Endodermal cell (in vitro differentiated cells): ENCODE measurements at regions not wholly inside any gene's neighbourhood (a gene's known extent, or its start where the extent isn't known, plus 50 kb on each side); places are given as distances from the start of the nearest gene placed in this dataset.

Source experiments
- DNase-seq: peaks from one replicate; pipeline ENCODE4 v3.0.0-alpha.2; 2017
- H3K27ac ChIP-seq: 2 replicates; pipeline ENCODE4 v1.5.1; 2013; ENCODE audit warnings: mild to moderate bottlenecking, low read depth, low read length, moderate library complexity
- H3K27me3 ChIP-seq: 2 replicates; pipeline ENCODE4 v1.6.1; 2013; ENCODE audit warnings: mild to moderate bottlenecking, low read length, moderate library complexity; ENCODE audit not compliant: insufficient read depth, control insufficient read depth, poor library complexity, severe bottlenecking
- H3K36me3 ChIP-seq: 2 replicates; pipeline ENCODE4 v1.7.0; 2013; ENCODE audit warnings: mild to moderate bottlenecking, low read length, moderate library complexity; ENCODE audit not compliant: control insufficient read depth, insufficient read depth
- H3K4me1 ChIP-seq: one replicate; pipeline ENCODE4 v1.7.0; 2013; ENCODE audit warnings: low read length; ENCODE audit not compliant: control insufficient read depth, insufficient read depth
- H3K4me3 ChIP-seq: 2 replicates; pipeline ENCODE4 v1.5.1; 2013; ENCODE audit warnings: mild to moderate bottlenecking, low read length, moderate library complexity
- H3K9ac ChIP-seq: 2 replicates; pipeline ENCODE4 v1.6.1; 2013; ENCODE audit warnings: mild to moderate bottlenecking, low read length, moderate library complexity; ENCODE audit not compliant: poor library complexity, severe bottlenecking; ENCODE audit errors: extremely low read depth
- H3K9me3 ChIP-seq: 2 replicates; pipeline ENCODE4 v1.6.1; 2013; ENCODE audit warnings: mild to moderate bottlenecking, low read length, moderate library complexity; ENCODE audit not compliant: control insufficient read depth
- H3K27ac Mint-ChIP-seq: 2 replicates; pipeline ENCODE4 v1.8.0; 2020; ENCODE audit warnings: mixed read lengths
- H3K27me3 Mint-ChIP-seq: 2 replicates; pipeline ENCODE4 v1.8.0; 2021; ENCODE audit warnings: mild to moderate bottlenecking, mixed read lengths; ENCODE audit not compliant: insufficient read depth
- H3K36me3 Mint-ChIP-seq: 2 replicates; pipeline ENCODE4 v1.8.0; 2020; ENCODE audit warnings: low read depth, mixed read lengths
- H3K4me1 Mint-ChIP-seq: 2 replicates; pipeline ENCODE4 v1.8.0; 2020; ENCODE audit warnings: mixed read lengths
- H3K4me3 Mint-ChIP-seq: 2 replicates; pipeline ENCODE4 v1.8.0; 2020; ENCODE audit warnings: mild to moderate bottlenecking, moderate library complexity, mixed read lengths
- H3K9me3 Mint-ChIP-seq: 2 replicates; pipeline ENCODE4 v1.8.0; 2020; ENCODE audit warnings: mild to moderate bottlenecking, mixed read lengths
- WGBS, 2 experiments: methylation state at CpG; one replicate each; pipeline versions ENCODE4 v1.1.5 to v1.1.7; 2013; ENCODE audit warnings: missing lambda C conversion rate in 2 of 2, mixed read lengths in 1 of 2; ENCODE audit not compliant: insufficient coverage in 1 of 2, insufficient read length in 1 of 2; 5-methylcytosine and 5-hydroxymethylcytosine counted together
- TF ChIP-seq, protein P1 (sequence below): fragments of 200-600 bp; sonication (generic); conservative IDR thresholded peaks from 2 replicates; pipeline ENCODE4 v1.5.0; 2021; ENCODE audit warnings: antibody characterized with exemption, mild to moderate bottlenecking

GRCh38 chr7:155223503-155223902 is 74.2 kb upstream of the INSIG1 start:
- no peak for DNase-seq
- Histone ChIP-seq H3K36me3 (no peaks in the 10 kb centered on the region), H3K9ac (no peak overlapping the region), H3K27ac (no peak overlapping the region), H3K4me1 (peaks cover 7% of the 10 kb centered on the region), H3K27me3 (no peaks in the 10 kb centered on the region), H3K9me3 (no peaks in the 10 kb centered on the region), H3K4me3 (no peak overlapping the region)
- Mint-ChIP-seq H3K4me1 (peaks cover 44% of the 10 kb centered on the region), H3K4me3 (no peak overlapping the region), H3K9me3 (no peaks in the 10 kb centered on the region), H3K27me3 (peaks cover 28% of the 10 kb centered on the region), H3K27ac (no peak overlapping the region), H3K36me3 (no peaks in the 10 kb centered on the region)
- 58 to 81% methylated on average over 3 of the region's 3 CpGs for WGBS, 2 experiments
- TF ChIP-seq, protein P1, sequence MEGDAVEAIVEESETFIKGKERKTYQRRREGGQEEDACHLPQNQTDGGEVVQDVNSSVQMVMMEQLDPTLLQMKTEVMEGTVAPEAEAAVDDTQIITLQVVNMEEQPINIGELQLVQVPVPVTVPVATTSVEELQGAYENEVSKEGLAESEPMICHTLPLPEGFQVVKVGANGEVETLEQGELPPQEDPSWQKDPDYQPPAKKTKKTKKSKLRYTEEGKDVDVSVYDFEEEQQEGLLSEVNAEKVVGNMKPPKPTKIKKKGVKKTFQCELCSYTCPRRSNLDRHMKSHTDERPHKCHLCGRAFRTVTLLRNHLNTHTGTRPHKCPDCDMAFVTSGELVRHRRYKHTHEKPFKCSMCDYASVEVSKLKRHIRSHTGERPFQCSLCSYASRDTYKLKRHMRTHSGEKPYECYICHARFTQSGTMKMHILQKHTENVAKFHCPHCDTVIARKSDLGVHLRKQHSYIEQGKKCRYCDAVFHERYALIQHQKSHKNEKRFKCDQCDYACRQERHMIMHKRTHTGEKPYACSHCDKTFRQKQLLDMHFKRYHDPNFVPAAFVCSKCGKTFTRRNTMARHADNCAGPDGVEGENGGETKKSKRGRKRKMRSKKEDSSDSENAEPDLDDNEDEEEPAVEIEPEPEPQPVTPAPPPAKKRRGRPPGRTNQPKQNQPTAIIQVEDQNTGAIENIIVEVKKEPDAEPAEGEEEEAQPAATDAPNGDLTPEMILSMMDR = no peak

DNA sequence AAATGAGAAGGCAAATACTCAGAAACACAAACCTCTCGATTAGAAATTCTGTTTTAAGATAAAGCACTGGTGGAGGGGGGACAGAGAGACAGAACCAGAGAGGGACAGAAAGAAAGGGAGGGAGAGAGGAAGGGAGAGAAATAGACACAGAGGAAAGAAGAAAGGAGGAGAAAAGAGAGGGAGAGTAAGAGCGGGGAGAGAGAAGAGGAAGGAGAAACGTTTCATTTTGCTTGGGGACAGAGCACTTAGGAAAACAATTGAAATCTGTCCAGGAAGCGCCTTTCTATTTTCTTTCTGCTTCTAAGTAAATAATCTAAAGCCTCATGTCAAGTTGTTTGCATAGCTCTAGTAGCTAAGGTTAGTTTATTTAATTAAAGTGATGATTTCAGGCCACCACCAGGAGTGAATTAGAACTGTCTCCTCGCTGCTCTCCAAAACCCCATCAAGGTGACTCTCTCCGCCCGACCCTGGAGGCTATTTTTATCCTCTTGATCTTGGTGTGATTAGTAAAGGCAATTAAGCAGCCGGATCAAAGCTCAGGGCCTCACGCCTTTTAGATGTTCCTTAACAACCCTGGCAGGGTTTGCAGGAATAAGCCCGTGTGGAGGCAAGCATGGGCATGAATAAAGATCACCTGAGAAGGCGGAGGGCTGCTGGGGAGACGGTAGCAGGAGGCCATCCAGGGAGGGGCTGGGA is 73.4 kb upstream of the INSIG1 start:
- Mint-ChIP-seq H3K27me3 (peaks cover 34% of the 10 kb centered on the region), H3K9me3 (no peaks in the 10 kb centered on the region), H3K36me3 (no peaks in the 10 kb centered on the region), H3K4me3 (no peak overlapping the region), H3K27ac (no peak overlapping the region), H3K4me1 (peaks cover 48% of the 10 kb centered on the region)
- TF ChIP-seq, protein P1 = no peak
- DNase-seq = no peak
- Histone ChIP-seq H3K36me3 (no peaks in the 10 kb centered on the region), H3K27me3 (no peaks in the 10 kb centered on the region), H3K4me3 (no peak overlapping the region), H3K27ac (no peak overlapping the region), H3K9me3 (no peaks in the 10 kb centered on the region), H3K9ac (no peak overlapping the region), H3K4me1 (peaks cover 7% of the 10 kb centered on the region)
- 72 to 75% methylated on average over 7 to 12 of the region's 12 CpGs for WGBS, 2 experiments

GRCh38 chr7:155225095-155225494 is 72.6 kb upstream of the INSIG1 start:
- H3K4me1 ChIP-seq = peaks cover 7% of the 10 kb centered on the region
- no peaks in the 10 kb centered on the region for H3K27me3 ChIP-seq
- 93 to 94% methylated on average over 6 to 11 of the region's 11 CpGs for WGBS, 2 experiments
- Mint-ChIP-seq H3K27me3 (peaks cover 37% of the 10 kb centered on the region), H3K4me1 (peaks cover 48% of the 10 kb centered on the region), H3K4me3 (no peak overlapping the region), H3K36me3 (no peaks in the 10 kb centered on the region), H3K27ac (no peak overlapping the region), H3K9me3 (no peaks in the 10 kb centered on the region)
- H3K27ac ChIP-seq = no peak overlapping the region
- no peak overlapping the region for H3K4me3 ChIP-seq
- no peak overlapping the region for H3K9ac ChIP-seq
- H3K36me3 ChIP-seq = no peaks in the 10 kb centered on the region
- TF ChIP-seq, protein P1 = no peak
- H3K9me3 ChIP-seq = no peaks in the 10 kb centered on the region
- no peak for DNase-seq
